AG04449 (cell line): ENCODE measurements at regions not wholly inside any gene's neighbourhood (a gene's known extent, or its start where the extent isn't known, plus 50 kb on each side); places are given as distances from the start of the nearest gene placed in this dataset.

Experiments
- CTCF ChIA-PET: fragments of 350-600 bp; formaldehyde crosslinking; extraction: SDS; loops from one replicate; lab custom pipeline; 2021; ENCODE audit warnings: antibody characterized with exemption; lab: Yijun Ruan, JAX
- POLR2A ChIA-PET: fragments of 400-600, 350-600 bp; formaldehyde crosslinking; extraction: SDS; loops from one replicate; lab custom pipeline; 2020; ENCODE audit warnings: antibody characterized with exemption, inconsistent platforms; lab: Yijun Ruan, JAX
- DNase-seq: peaks from one replicate; pipeline ENCODE4 v3.0.0-alpha.2; 2010; ENCODE audit warnings: low read depth, low spot score
- H3K4me3 ChIP-seq: 2 replicates; pipeline ENCODE4 v1.5.1; 2011; ENCODE audit warnings: low read depth, mild to moderate bottlenecking, control low read depth, low read length
- CTCF ChIP-seq: IDR thresholded peaks from one replicate; pipeline ENCODE4 v1.5.1; 2011; ENCODE audit warnings: mild to moderate bottlenecking, moderate library complexity, low read length, control low read depth, inconsistent platforms; ENCODE audit not compliant: insufficient read depth; ENCODE audit errors: missing control alignments

GRCh38 chr13:90287521-90287920 lies 1060.0 kb upstream of the MIR17HG start:
- no peak overlapping the region for H3K4me3 ChIP-seq
- no peak for DNase-seq
- CTCF ChIA-PET, result no interaction called here
- POLR2A ChIA-PET, result no interaction called here
- TF ChIP-seq CTCF, result no peak

GRCh38 chr13:90293793-90294361 lies 1053.6 kb upstream of the MIR17HG start:
- TF ChIP-seq CTCF, result no peak
- ChIA-PET CTCF (no interaction called here), POLR2A (no interaction called here)
- H3K4me3 ChIP-seq, result no peak overlapping the region
- DNase-seq, result no peak

- no peak overlapping the region for H3K4me3 ChIP-seq
- ChIA-PET CTCF (no interaction called here), POLR2A (no interaction called here)
- DNase-seq, result no peak
- TF ChIP-seq CTCF, result no peak
These were observed 1048.2 kb upstream of the MIR17HG start for GRCh38 chr13:90299238-90299637.

- TF ChIP-seq CTCF, result no peak
- no peak overlapping the region for H3K4me3 ChIP-seq
- POLR2A ChIA-PET, result no interaction called here
- CTCF ChIA-PET, result no interaction called here
- no peak for DNase-seq
These were observed 1047.5 kb upstream of the MIR17HG start for GRCh38 chr13:90300015-90300414.

- no peak for TF ChIP-seq CTCF
- POLR2A ChIA-PET, result no interaction called here
- no peak for DNase-seq
- H3K4me3 ChIP-seq, result no peak overlapping the region
- CTCF ChIA-PET, result no interaction called here
These were observed 1045.4 kb upstream of the MIR17HG start for GRCh38 chr13:90302107-90302506.

- CTCF ChIA-PET, result no interaction called here
- no peak for TF ChIP-seq CTCF
- H3K4me3 ChIP-seq, result no peak overlapping the region
- no peak for DNase-seq
- POLR2A ChIA-PET, result no interaction called here
These were observed 1041.7 kb upstream of the MIR17HG start for GRCh38 chr13:90305796-90306195.
